GM10248 (cell line): ENCODE measurements at regions not wholly inside any gene's neighbourhood (a gene's known extent, or its start where the extent isn't known, plus 50 kb on each side); places are given as distances from the start of the nearest gene placed in this dataset.

Experiments used
- CTCF ChIA-PET: fragments of 300-600 bp; sonication (Branson Sonifier 250); formaldehyde crosslinking; extraction: SDS; loops from one replicate; lab custom pipeline; 2021; ENCODE audit warnings: antibody characterized with exemption; lab: Yijun Ruan, JAX
- POLR2A ChIA-PET: fragments of 350-650 bp; sonication (Branson Sonifier 250); formaldehyde crosslinking; extraction: SDS; loops from one replicate; lab custom pipeline; 2020; ENCODE audit warnings: antibody characterized with exemption; lab: Yijun Ruan, JAX
- DNase-seq: peaks from one replicate; pipeline ENCODE4 v3.0.0; 2012; ENCODE audit errors: extremely low spot score
- CTCF ChIP-seq: IDR thresholded peaks from 2 replicates; pipeline ENCODE4 v1.5.1; 2012; ENCODE audit warnings: mild to moderate bottlenecking, low read depth; ENCODE audit errors: extremely low read depth, missing control alignments, control extremely low read depth

- DNase-seq, result no peak
- TF ChIP-seq CTCF, result no peak
- ChIA-PET CTCF (interaction anchor here (1.1 kb wide), 1 partner anchor 29 kb away, joined by 3 read pairs; no protein-coding TSS in a partner anchor), POLR2A (no interaction called here)
These were observed 267.9 kb downstream of the SOX11 start for GRCh38 chr2:5959836-5960820.

- no peak for TF ChIP-seq CTCF
- CTCF ChIA-PET, result interaction anchor here (1.0 kb wide), 1 partner anchor 9 kb away, joined by 3 read pairs; no protein-coding TSS in a partner anchor
- POLR2A ChIA-PET, result no interaction called here
These were observed 275.3 kb downstream of the SOX11 start for GRCh38 chr2:5967506-5967905.

GRCh38 chr2:5969303-5969702, 277.1 kb downstream of the SOX11 start:
- TF ChIP-seq CTCF, result no peak

More at GRCh38 chr2:5967506-5967905, 275.3 kb downstream of the SOX11 start:
- DNase-seq, result no peak

GRCh38 chr2:5970347-5970746, 278.2 kb downstream of the SOX11 start:
- DNase-seq, result no peak
- TF ChIP-seq CTCF, result no peak
- ChIA-PET CTCF (no interaction called here), POLR2A (no interaction called here)

More at GRCh38 chr2:5969303-5969702, 277.1 kb downstream of the SOX11 start:
- CTCF ChIA-PET, result no interaction called here
- POLR2A ChIA-PET, result no interaction called here
- no peak for DNase-seq

GRCh38 chr2:5974477-5974876, 282.3 kb downstream of the SOX11 start:
- DNase-seq, result no peak
- no peak for TF ChIP-seq CTCF
- POLR2A ChIA-PET, result no interaction called here
- CTCF ChIA-PET, result no interaction called here

- no peak for DNase-seq
- no peak for TF ChIP-seq CTCF
- ChIA-PET POLR2A (no interaction called here), CTCF (no interaction called here)
These were observed 283.2 kb downstream of the SOX11 start for GRCh38 chr2:5975401-5975800.
